Mononuclear cell (primary cell): ENCODE measurements at regions not wholly inside any gene's neighbourhood (a gene's known extent, or its start where the extent isn't known, plus 50 kb on each side); places are given as distances from the start of the nearest gene placed in this dataset.

Experiments used
- H3K27me3 ChIP-seq: 2 replicates; pipeline ENCODE4 v1.6.0; 2011; ENCODE audit warnings: low read length, control low read depth; ENCODE audit not compliant: insufficient read depth
- H3K4me1 ChIP-seq: 2 replicates; pipeline ENCODE4 v1.5.1; 2011; ENCODE audit warnings: mild to moderate bottlenecking, low read length, control low read depth; ENCODE audit not compliant: insufficient read depth
- H3K4me3 ChIP-seq: 2 replicates; pipeline ENCODE4 v1.5.1; 2011; ENCODE audit warnings: mild to moderate bottlenecking, low read length, moderate library complexity
- H3K9me3 ChIP-seq: 2 replicates; pipeline ENCODE4 v1.5.1; 2011; ENCODE audit warnings: low read depth, mild to moderate bottlenecking, control low read depth, low read length

GRCh38 chr2:9703085-9703678 lies 72.4 kb upstream of the YWHAQ start:
- Histone ChIP-seq H3K4me3 (no peak overlapping the region), H3K9me3 (no peaks in the 10 kb centered on the region), H3K27me3 (no peaks in the 10 kb centered on the region), H3K4me1 (peaks cover 35% of the 10 kb centered on the region)

DNA sequence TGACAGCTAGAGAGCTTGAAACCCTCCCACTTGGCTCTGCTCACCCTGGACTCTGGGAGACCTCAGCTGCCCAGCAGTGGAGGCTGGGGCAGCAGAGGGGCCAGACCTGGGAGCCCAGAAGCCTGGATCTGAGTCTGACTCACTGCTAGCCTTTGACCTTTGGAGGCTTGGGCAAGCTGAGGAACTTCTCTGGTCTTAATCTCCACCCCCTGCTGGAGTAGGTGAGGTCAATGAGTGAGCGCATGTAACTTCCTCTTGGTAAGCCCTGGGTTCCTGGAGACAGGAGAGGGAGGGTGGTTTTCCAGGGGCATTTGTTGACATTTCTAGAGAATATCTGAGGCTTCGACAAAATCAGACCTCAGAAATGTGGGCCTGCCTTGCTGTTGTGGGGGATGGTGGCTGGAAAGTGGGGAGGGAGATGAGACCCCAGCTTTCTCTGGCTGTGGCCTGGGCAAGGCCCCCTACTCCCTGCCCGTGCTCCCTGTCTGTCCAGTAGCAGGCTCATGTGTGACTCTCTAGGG lies 73.0 kb upstream of the YWHAQ start:
- H3K27me3 ChIP-seq, result no peaks in the 10 kb centered on the region
- H3K4me1 ChIP-seq, result peaks cover 32% of the 10 kb centered on the region
- H3K9me3 ChIP-seq, result no peaks in the 10 kb centered on the region
- H3K4me3 ChIP-seq, result no peak overlapping the region

- Histone ChIP-seq H3K9me3 (no peaks in the 10 kb centered on the region), H3K27me3 (no peaks in the 10 kb centered on the region), H3K4me3 (no peak overlapping the region), H3K4me1 (peaks cover 26% of the 10 kb centered on the region)
Observed at GRCh38 chr2:9704600-9704999, 73.8 kb upstream of the YWHAQ start.

- Histone ChIP-seq H3K4me1 (peaks cover 20% of the 10 kb centered on the region), H3K4me3 (no peak overlapping the region), H3K27me3 (no peaks in the 10 kb centered on the region), H3K9me3 (no peaks in the 10 kb centered on the region)
Observed at GRCh38 chr2:9705196-9705595, 74.4 kb upstream of the YWHAQ start.

DNA sequence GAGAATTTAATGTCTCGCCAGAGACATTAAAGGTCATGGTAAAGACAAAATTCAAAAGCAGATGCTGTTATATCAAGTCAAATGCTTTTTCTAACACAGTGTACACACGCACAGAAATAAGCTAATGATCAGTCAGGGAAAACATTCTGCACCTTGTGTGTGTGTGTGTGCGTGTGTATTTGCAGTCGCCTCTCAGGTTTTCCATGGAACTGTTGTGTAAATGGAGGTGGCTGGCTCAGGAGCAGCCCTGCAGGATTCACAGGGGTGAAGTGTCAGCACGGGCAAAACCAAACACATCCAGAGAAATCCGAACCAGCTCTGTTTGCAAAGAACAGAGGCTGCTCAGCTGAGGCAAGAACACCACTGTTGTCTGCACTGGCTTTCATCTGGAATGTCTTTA lies 76.2 kb upstream of the YWHAQ start:
- Histone ChIP-seq H3K27me3 (no peaks in the 10 kb centered on the region), H3K4me3 (no peak overlapping the region), H3K4me1 (peaks cover 24% of the 10 kb centered on the region), H3K9me3 (no peaks in the 10 kb centered on the region)

DNA sequence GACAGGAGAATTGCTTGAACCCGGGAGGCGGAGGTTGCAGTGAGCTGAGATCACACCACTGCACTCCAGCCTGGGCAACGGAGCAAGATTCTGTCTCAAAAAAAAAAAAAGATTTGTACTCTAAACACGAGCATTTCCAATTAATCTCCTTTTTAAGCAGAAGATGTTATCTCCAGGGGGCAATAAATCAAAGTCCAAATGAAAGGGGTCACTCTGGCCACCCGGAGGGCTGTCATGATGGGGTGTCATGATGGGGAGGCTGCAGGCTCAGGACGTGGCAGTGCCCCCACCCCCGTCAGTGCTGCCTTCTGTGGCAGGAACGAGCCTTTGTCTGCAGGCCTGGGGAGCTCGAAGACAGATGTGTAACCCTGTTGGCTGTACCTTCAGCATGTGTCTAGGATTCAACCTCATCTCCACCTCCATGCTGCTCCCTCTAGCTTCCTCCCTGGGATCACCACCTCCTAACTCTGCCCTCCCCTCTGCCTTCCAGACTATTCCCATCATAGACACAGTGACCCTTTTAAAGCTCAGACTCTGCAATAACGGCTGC lies 76.9 kb upstream of the YWHAQ start:
- peaks cover 26% of the 10 kb centered on the region for H3K4me1 ChIP-seq

DNA sequence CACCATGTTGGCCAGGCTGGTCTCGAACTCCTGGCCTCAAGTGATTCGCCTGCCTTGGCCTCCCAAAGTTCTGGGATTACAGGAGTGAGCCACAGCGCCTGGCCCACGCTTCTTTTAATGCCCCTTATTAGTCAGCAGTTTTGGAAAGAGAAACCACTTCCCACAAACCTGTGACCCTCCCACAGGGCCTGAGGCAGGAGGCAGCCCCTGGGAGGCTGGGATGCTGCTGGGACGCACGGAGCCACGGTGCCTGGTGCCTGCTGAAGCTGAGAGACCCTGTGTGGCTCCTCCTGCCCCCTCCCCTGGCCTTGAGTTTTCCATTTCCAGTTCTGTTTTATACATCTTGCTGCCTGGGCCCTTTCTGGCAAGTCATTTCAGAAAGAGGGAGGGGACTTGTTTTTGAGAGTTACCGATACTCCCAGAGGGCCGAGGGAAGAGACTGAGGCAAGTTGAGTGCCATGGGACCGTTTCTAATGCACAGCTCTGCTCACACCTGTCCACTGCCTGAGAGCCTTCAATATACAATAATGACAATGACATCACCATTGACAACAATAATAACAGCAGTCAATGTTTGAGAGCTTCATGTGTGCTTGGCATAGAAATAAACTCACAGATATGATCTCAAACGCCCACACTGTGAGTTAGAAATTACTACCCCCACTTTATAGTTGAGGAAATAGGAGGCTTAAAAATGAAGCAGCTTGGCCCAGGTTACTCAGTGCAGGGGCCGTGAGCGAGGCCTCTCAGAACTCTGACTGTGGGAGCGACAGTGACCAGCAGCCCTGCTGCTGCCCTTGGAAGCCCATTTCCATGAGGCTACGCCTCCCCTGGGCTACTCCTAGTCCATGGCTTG lies 78.1 kb upstream of the YWHAQ start:
- Histone ChIP-seq H3K4me1 (peaks cover 13% of the 10 kb centered on the region), H3K9me3 (no peaks in the 10 kb centered on the region), H3K4me3 (no peak overlapping the region), H3K27me3 (no peaks in the 10 kb centered on the region)

More for the DNA sequence above, 76.9 kb upstream of the YWHAQ start:
- H3K9me3 ChIP-seq, result no peaks in the 10 kb centered on the region
- H3K4me3 ChIP-seq, result no peak overlapping the region
- no peaks in the 10 kb centered on the region for H3K27me3 ChIP-seq

GRCh38 chr2:9709539-9710285 lies 78.9 kb upstream of the YWHAQ start:
- Histone ChIP-seq H3K4me3 (no peak overlapping the region), H3K4me1 (peaks cover 10% of the 10 kb centered on the region), H3K9me3 (no peaks in the 10 kb centered on the region), H3K27me3 (no peaks in the 10 kb centered on the region)

- H3K4me1 ChIP-seq, result peaks cover 10% of the 10 kb centered on the region
- no peaks in the 10 kb centered on the region for H3K9me3 ChIP-seq
- no peaks in the 10 kb centered on the region for H3K27me3 ChIP-seq
- H3K4me3 ChIP-seq, result no peak overlapping the region
Observed at GRCh38 chr2:9710311-9710710, 79.5 kb upstream of the YWHAQ start.

DNA sequence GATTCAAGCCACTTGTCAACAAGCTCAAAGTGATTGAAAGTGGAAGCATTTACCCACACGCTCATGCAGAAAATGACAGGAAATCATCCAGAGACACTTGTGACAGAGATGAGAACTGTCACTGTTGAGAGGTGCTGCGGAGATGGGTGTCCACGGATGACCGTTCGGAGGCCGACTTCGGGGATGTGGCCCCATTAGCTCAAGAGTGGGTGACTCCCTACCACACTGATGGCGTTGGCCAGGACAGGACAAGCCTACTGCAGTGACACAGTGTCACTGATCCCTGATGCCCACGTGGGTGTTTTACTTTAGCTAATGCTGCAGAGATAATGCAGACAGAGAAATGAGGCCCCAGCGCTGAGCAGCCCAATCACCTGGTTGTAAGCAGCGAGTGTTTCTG lies 81.5 kb upstream of the YWHAQ start:
- Histone ChIP-seq H3K4me1 (peaks cover 10% of the 10 kb centered on the region), H3K4me3 (no peak overlapping the region), H3K9me3 (no peaks in the 10 kb centered on the region), H3K27me3 (no peaks in the 10 kb centered on the region)

GRCh38 chr2:9714630-9715214 lies 83.9 kb upstream of the YWHAQ start:
- Histone ChIP-seq H3K4me3 (no peak overlapping the region), H3K4me1 (peaks cover 10% of the 10 kb centered on the region), H3K27me3 (no peaks in the 10 kb centered on the region), H3K9me3 (no peaks in the 10 kb centered on the region)

DNA sequence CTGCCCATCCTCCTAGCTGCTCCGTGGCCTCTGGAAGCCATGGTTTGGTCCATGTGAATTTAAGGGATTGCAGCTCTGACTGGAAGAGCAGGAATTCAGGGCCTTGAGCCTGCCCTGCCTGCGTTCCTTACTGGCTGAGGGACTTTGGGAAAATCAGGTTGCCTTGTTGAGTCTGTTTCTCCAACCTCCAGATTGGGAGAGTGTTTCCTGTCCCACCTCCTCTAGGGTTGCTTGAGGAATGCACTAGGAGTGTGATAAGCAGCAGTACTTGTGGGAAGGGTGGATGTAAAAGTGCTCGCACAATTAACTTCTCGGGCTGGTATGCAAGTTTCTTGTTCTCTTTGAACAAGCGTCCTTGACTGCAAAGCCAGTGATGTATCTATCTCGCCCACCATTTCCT lies 84.4 kb upstream of the YWHAQ start:
- Histone ChIP-seq H3K4me3 (no peak overlapping the region), H3K27me3 (no peaks in the 10 kb centered on the region), H3K4me1 (peaks cover 10% of the 10 kb centered on the region), H3K9me3 (no peaks in the 10 kb centered on the region)

GRCh38 chr2:9717886-9718451 lies 87.2 kb upstream of the YWHAQ start:
- Histone ChIP-seq H3K4me1 (no peaks in the 10 kb centered on the region), H3K4me3 (no peak overlapping the region), H3K27me3 (no peaks in the 10 kb centered on the region), H3K9me3 (no peaks in the 10 kb centered on the region)

- Histone ChIP-seq H3K27me3 (no peaks in the 10 kb centered on the region), H3K4me1 (no peaks in the 10 kb centered on the region), H3K9me3 (no peaks in the 10 kb centered on the region)
Observed at GRCh38 chr2:9720352-9721093, 89.7 kb upstream of the YWHAQ start.

More at GRCh38 chr2:9720352-9721093, 89.7 kb upstream of the YWHAQ start:
- no peak overlapping the region for H3K4me3 ChIP-seq
